Stimulated activated CD4-positive, alpha-beta T cell treated with anti-CD3 and anti-CD28 coated beads, Interleukin-4, amount 100 ng/mL, for 4 hours (primary cell): ENCODE measurements at regions not wholly inside any gene's neighbourhood (a gene's known extent, or its start where the extent isn't known, plus 50 kb on each side); places are given as distances from the start of the nearest gene placed in this dataset.

Experiments
- DNase-seq, 2 experiments: peaks; one replicate each; pipeline ENCODE4 v3.0.0-alpha.2; 2020

DNA sequence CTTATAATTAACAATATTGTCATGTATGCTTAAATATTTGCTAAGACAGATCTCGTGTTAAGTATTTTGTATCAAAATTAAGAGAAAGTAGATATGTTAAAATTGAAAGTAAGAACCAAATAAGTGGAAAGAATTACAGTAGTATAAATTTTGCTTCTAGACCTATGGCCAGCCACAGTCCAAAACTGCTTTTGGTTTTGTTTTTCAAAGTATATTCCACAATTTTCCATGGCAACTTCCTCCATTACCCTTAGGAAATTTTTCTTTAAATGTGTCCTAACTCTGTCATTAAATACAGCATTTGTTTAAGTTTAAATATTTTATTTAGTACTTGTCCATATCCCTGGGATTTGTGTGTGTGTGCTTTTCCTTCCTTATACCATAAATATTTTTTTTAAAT lies 689.0 kb downstream of the DIAPH3 start:
- no peak for DNase-seq

DNA sequence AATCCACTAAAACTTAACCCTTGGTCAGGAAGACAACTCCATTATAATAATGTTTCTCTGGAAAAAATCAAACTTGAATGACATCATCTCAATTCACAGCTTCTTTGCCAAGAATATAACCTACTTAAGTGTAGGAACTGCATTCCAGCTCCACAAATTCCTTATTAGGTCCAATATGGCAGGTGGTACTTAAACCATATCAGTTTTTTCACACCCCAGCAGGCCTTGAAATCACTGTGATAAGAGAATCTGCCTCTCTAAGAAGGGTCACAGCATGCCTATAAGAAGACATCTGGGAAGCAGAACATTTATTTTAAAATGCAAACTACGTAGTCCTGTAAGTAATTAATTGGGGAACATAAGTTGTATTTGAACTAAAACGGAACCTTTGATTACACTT lies 687.8 kb downstream of the DIAPH3 start:
- no peak for DNase-seq

DNA sequence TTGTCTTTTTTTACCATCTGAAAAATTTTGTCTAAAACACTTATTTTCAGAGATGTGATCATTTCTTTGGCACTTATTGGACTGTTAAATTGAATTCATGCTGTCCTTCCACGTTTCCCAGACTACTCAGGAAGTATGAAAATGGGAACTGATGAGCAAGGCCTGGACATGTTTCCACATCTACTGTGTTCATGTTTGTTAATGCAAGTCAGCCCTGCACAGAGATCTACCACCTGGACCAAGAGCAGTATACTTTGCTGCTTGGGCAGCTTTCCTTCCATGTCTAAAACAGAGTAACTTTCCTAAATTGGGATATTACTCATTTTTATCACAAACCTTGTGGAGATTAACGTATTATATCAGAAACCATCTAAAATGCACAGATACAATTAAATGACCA lies 687.4 kb downstream of the DIAPH3 start:
- DNase-seq, result no peak

DNA sequence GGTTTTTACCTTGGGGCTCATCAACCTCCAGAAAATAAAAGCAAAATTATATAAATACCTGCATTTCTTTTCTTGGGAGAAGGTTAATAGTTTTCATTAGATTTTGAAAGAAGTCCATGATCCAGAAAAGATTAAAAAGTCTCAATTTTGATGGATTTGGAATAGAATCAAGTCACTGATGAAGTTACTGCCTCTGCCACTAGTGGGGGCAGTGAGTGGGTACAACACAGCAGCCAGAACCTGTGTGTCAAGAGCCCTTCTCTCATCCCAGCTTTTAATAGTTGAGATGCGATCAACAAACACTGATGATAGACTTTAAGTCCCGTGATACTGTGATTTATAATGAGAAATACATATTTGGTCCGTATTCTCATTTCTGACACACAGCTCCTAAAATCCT lies 686.7 kb downstream of the DIAPH3 start:
- no peak for DNase-seq

DNA sequence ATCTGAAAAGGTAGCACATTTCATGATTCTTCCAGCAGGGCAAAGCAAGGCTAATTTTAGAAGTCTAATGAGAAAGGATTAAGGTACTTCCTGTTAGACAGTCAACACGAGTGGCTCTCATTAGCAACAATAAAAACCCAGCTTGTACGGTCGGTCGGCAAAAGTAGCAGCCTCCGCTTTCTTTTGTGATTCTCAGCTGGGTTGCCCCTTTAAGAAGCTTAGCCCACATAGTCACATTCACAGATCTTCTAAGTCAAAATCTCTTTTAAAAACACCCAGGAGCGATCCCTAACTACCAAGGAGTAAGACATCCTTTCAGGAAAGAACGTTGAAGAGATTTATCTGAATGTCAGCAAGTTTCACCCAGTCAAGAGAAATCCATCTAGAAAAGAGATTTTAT lies 684.8 kb downstream of the DIAPH3 start:
- DNase-seq, result no peak

DNA sequence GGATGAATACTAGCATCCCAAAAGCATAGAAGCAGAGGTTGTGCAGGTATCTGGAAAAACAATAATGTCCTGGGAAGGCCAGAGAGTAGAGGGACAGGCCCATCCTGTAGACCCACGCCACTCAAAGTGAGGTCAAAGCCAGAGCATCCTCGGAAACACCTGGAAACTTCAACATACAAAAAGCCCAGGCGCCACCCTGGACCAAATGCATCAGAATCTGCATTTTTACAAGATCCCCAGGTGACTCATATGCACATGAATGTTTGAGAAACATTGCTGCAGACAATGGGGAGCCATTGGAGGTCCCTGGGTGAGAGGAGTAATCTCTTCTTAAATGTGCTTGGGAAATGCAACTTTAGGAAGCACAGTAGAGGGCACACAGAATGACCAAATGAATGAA lies 684.1 kb downstream of the DIAPH3 start:
- DNase-seq, result no peak

DNA sequence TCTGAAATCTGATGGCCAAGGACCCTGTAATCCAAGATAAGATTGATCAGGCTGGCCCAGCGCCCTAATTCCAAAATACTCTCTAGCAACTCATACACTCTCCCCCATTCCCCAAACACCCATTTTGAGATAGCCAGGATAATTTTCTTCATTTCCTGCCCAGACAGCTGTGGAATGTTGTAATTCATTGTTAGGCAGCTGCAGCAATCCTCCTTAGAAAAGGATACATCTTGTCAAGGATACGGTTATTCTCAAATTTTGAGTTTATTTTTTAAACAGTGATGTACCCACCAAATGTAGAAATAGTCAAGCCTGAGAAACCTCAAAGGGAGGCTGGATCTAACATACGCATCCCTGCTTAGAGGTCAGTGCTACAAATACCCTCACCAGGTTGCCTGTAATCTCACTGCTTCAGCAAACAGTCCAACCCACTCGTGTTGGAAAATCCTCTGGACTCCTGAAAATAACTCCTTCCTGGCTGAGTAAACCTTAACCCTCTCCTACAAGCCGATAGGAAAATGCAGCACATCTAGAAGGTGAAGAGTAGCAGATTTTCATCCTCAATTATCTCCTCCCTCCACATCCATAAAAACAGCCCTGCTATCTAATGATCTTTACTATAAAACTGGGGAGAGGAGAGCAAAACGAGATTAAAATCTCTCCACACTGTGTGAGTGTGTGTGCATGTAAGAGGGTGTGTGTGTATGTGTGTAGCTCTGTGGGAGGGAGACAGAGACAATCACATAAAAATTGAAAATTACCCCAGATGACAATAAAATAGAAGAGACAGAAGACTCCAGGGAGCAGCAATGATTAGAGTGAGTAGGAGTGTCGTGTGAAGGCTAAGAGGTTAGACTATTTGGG lies 683.1 kb downstream of the DIAPH3 start:
- no peak for DNase-seq

DNA sequence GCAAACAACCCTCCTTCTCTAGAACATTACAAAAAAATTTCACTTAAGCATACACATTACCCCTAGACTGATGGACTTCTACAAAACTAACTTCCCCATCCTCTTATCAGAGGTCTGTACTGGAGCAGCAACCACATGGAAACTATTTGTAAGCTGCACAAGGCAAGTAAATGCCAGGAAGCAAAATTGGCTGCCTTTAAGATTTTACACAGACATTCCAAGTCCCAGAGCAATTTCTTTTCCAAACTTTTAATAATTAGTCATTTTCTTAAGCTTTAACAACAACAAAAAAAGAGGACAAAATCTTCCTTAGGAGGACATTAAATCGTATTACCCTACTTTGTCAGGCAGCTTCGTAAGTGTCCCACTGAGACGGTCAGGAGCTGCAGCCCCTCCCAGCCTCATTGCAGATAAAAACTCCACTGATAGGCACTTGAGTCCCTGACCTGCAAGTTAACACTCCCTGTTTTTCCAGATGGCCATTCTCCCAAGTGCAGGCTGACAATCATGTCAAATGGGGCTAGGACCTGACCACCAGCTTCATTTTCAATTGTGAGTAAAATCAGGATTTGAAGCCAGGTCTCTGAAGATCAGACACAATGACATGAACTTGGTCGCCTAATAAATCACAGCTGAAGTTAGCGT lies 680.1 kb downstream of the DIAPH3 start:
- no peak for DNase-seq

DNA sequence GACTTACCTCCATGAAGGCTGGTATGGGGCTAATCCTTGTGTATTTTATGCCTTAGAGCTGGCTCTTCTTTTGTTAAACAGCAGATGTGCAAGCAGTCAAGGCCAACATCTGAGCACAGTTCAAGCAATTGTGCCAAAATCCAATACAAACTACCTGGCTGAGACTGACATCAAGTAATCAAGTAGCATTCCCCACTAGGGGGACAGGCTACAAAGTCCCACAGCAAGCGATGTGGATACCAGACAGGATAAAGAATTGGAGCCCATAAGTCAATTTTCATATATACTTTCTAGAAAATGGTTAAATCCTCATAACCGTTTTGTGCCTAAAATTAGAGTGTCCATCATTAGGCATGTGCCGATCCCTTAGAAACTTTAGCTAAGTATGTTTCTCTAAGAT lies 675.8 kb downstream of the DIAPH3 start:
- DNase-seq, result no peak

DNA sequence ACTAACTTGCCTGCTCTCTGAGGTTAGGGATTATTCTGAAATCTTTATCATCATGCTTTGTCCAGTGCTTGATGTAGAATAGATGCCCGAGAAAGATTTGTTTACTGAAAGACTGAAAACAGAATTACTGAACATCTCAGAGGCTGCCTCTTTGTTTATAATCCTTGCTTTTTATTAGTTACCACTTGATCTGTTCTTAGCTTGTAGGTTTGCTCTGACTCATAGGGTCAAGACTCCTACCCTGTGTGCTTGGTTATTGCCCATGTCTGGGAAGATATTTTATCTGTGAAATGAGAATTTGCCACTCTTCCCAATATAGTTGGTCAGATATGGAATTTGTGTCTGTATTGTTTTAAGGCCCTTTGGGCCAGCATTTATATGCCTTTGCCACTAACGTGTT lies 675.3 kb downstream of the DIAPH3 start:
- no peak for DNase-seq

DNA sequence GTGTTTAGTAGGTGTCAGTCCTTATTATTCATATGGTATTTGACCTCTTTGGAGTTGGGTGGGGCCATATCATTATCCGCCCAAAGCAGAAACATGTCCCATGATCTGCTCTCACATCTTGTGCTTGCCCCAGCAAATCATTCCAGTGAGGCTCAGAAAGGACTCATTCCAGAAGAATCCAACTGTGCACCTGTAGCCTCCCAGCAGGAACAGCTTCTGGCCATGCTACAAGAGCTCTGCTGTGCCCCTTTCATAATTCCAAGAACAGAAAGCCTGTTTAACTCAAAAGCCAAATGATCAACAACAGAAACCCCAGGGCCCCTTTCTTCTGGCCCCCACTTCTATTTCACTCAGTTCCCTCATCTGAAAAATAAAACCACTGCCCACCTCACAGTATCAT lies 673.1 kb downstream of the DIAPH3 start:
- no peak for DNase-seq

DNA sequence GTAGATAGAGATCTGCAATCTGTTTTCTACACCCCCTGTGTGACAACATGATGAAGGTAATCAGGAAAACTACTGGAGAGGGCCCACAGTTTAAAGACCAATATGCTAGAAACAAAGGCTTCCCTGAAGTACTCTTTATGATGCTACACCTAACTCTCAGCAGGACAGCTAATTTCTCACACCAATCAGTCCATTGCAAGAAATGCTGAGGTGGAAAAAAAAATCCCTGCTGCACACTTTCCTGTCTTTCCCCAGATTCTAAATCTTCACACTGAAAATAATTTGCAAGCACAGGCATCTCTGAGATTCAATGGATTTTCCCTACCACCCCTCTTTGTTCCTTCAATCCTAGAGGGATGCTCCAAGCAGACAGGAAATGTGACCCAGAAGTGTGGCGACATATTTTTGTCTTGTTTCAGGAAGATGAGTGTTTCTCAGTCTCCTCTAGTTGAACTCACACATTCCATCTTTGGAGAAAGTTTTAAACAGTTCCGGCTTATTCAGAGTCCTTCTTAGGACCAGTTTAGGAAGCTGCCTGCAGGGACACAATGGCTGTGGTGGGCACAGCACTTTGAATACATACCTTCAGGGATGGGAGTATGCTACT lies 671.6 kb downstream of the DIAPH3 start:
- no peak for DNase-seq

DNA sequence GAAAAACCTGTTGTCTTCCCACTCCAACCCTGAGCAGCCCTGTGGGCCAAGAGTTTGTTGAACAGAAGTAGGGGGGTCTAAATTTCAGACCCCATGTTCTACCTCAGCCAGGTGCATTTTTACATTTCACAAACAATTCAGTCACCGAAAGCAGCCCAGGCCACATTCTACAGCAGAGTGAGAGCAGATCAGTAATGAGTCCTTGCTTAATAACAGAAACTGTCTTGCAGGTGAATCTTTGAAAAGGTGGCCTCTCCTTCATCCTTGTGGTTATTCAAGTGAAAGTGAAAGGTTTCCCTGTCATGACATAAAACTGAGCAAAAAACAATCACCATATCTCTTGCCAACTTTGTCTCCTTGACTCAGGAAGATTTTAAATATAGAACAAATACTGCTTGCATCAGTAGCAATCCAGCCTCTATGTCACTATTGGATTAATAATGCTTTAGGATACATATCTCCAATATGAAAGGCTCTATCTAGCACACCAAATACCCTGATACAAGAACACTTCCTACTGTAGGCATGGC lies 670.2 kb downstream of the DIAPH3 start:
- DNase-seq, result no peak

DNA sequence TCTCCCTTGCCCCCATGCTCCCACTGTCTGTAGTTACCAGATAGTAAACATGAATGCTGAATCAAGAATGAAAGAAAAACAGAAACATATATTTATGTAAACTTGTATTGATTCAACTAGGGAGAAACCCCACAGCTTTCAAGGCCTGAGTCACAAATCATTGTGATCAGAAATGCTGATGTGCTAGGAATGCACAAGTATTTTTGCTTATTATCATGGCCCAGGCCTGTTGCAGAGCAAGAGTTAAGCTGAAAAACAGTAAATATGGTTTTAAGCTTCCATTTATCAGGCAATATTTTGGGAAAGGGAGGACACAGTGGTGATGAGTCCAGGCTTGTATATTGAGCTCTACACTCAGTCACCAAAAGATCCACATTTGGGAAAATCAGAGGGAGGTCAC lies 669.6 kb downstream of the DIAPH3 start:
- DNase-seq, result no peak

DNA sequence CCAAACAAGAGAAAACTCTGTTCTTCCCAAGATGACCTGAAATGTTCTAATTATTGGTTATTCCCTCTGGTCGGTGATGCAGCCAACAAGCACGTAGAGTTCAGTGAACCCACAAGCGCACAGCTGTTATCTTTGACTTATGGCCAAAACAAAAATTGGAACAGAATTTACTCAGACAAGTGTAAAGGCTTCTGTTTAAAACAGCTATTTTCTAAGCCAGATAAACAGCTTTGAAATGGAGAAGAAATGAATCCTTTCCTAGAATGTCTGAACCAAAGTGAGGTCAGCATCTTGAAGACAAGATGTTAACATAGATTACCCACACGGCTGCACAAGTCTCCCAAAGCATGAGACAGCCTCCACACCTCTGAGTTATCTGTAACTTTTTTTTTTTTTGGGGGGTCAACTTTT lies 669.2 kb downstream of the DIAPH3 start:
- DNase-seq, result no peak

DNA sequence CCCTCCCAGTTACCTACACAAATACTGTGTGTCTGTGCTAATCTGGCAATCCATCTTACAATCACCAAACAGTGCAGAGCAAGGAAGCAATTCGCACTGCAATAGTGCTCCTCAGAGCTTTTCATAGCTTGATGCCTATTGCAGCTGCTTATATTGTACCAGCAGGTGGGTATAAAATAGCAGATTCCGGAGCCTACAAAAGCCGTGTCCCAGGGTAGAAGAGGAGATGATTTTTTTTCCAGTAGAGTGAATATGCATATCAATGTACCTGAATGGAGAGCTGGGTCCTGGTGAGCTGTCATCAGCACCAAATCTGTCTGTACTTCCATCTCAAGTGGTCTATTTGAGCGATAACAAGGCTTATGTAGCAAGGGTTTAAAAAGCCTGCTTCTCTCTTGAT lies 668.4 kb downstream of the DIAPH3 start:
- DNase-seq, result no peak

DNA sequence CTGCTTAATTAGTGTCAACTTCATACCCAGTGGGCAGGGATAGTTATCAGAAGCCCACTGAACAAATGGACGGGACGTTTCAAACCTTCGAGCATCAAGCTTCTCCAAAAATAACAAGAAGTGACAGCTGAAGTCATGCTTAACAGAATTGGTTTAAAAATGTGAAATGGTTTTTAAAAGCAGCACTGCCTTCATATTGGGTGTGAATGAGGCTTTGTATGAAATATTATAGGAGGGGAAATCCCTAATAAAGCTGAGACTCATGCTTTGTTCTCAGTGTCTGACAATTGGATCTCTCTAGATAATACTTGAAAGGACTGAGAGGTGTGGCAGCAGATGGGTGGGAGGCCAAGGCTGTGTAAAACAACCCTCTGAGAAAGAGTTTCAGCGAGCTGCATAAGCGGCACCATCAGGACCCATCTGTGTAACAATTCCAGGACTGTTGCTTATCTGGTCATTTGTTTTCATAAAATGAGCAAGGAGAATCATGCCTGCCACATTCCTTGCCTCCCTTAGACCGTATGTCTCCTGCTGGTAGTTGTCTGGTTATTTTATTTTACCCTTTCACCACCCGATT lies 667.7 kb downstream of the DIAPH3 start:
- no peak for DNase-seq

DNA sequence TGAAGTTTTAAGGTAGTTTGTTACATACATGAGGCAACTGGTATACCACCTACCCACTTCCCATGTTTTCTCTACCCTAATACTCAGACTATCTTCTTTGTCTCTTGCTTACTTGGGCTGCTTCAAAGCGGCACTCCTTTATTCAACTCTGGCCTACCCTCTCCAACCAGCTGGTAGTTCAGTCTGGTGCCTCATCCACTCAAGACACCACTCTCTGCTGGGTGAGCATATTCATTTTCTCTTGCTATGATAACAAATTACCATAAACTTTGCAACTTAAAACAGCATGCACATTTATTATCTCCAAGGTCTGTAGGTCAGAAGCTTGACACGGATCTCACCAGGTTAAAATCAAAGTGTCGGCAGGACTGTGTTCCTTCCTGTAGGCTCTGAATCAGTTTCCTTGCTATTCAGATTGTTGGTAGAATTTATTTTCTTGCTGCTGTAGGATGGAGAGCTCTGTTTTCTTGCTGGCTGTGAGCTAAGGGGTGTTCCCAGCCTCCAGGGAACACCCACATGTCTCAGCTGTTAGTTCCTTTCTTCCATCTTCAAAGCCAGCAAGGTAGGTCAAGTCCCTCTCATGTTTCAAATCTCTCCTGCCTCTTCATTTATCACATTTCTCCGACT lies 666.0 kb downstream of the DIAPH3 start:
- DNase-seq, result no peak

DNA sequence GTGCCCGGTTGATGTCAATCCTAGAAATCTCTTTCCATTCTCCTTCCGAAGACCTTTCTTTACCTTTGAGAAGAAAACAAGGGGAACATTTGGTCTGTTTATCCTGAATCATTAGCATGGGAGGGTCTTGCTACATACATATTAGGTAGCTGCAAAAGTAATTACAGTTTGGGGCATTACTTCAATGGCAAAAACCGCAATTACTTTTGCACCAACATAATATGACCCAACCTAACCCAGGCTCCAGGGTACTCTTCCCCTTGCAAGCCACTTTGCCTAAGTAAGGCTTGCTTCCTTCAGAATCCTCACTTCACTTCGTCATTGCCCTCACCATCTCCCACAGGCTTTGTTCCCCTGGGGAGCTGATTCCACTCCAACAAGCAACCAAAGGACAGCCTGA lies 662.7 kb downstream of the DIAPH3 start:
- DNase-seq, result no peak

DNA sequence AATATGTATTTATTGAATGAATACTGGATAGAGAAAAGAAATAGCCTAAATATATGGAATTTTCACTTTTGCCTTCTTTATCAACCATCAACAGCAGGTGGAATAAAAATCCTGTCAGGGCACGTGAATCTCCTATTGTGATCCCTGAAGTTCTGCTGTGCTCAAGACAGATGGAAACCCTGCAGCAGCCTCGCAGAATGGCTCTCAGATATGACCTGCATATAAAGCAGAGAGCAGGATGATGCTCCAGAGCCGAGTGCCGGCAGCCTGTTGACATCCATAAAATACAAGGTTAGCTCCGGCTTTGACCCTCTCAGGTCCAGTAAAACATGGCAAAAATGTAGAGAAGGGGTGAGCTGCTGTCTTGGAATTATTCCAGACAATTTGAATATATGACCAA lies 659.3 kb downstream of the DIAPH3 start:
- DNase-seq, result no peak

DNA sequence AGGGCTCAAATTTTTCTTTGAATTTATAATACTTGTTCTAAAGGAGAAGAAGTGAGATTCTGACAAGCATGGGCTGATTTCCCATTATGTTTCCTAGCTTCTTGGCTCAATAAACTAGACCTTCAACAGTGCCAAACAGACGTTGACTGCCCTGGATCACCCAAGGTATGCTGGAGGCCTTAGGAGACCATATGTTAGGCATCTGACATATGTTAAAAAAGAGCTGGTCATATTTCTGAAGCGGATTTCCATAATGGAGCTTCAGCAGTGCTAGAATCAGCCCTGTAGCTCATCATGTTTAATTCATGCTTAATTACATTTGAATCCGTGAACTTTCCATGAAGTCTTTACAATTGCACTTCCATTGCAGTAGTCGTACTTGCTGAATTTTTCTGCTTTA lies 653.3 kb downstream of the DIAPH3 start:
- DNase-seq, result no peak

DNA sequence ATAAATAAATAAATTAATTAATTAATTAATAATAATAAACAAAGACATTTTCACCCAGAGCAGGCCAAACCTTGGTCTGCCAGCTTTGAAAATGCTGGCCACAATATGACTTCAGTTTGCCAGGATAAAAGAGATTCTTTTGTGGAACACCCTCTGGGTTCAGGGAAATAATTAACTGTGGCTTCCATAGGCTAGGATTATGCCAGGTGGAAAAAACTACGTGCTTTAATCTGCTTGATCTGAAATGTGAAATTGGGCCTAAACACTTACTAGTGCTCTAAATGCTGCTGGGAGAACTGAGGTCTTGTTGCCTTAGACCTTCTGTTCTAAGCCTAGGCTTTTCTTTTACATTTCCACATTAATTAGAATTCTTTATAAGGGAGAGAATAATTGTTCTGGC lies 650.0 kb downstream of the DIAPH3 start:
- no peak for DNase-seq

DNA sequence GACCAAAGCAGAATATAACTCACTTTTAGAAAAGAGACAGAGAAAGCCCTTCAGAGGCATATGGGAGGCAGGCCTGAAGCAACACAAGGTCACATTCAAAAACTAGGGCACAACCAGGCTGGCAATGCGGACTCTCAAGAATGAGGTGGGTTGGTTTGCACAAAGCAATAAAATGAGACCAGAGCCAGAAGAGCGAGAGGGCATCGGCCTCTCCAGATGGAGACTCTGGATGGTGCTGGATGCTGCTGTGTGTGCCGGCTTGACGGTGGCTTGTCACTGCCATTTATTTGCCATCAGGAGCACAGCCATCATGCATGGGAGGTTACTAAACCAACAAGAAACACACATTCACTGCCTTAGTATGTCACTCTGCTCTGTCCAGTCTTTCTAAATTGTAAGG lies 649.4 kb downstream of the DIAPH3 start:
- DNase-seq, result no peak
